Embryonic facial prominence (tissue), 1 donor: ENCODE measurements at regions not wholly inside any gene's neighbourhood (a gene's known extent, or its start where the extent isn't known, plus 50 kb on each side); places are given as distances from the start of the nearest gene placed in this dataset.
"Not testable (repeated sequence)": the region's sequence is repeated elsewhere in the genome, so short reads cannot be mapped to it uniquely, and the experiment has no call there.

ENCODE experiments used
- DNase-seq: peaks from one replicate; pipeline ENCODE4 v3.0.0-alpha.2; 2016; ENCODE audit errors: extremely low spot score

GRCh38 chr21:35473496-35473895, 424.4 kb upstream of the RUNX1 start:
- DNase-seq, result no peak

- no peak for DNase-seq
Observed at GRCh38 chr21:35470522-35470921, 421.4 kb upstream of the RUNX1 start.

- no peak for DNase-seq
Observed at GRCh38 chr21:35469498-35469897, 420.4 kb upstream of the RUNX1 start.

- DNase-seq, result no peak
Observed at GRCh38 chr21:35468991-35469390, 419.9 kb upstream of the RUNX1 start.

- DNase-seq, result no peak
Observed at GRCh38 chr21:35467566-35467965, 418.5 kb upstream of the RUNX1 start.

GRCh38 chr21:35466681-35467080, 417.6 kb upstream of the RUNX1 start:
- DNase-seq, result not testable (repeated sequence)

- no peak for DNase-seq
Observed at GRCh38 chr21:35465741-35466140, 416.6 kb upstream of the RUNX1 start.

GRCh38 chr21:35461700-35462099, 412.6 kb upstream of the RUNX1 start:
- DNase-seq, result no peak

- no peak for DNase-seq
Observed at GRCh38 chr21:35460441-35460840, 411.3 kb upstream of the RUNX1 start.

GRCh38 chr21:35458405-35458804, 409.3 kb upstream of the RUNX1 start:
- no peak for DNase-seq

GRCh38 chr21:35457097-35457804, 408.1 kb upstream of the RUNX1 start:
- no peak for DNase-seq

GRCh38 chr21:35451276-35451675, 402.2 kb upstream of the RUNX1 start:
- DNase-seq, result no peak

GRCh38 chr21:35450830-35451229, 401.7 kb upstream of the RUNX1 start:
- DNase-seq, result no peak

- DNase-seq, result no peak
Observed at GRCh38 chr21:35449846-35450245, 400.7 kb upstream of the RUNX1 start.

GRCh38 chr21:35448876-35449599, 399.9 kb upstream of the RUNX1 start:
- no peak for DNase-seq

- DNase-seq, result no peak
Observed at GRCh38 chr21:35444391-35444790, 395.3 kb upstream of the RUNX1 start.

GRCh38 chr21:35441868-35442582, 392.9 kb upstream of the RUNX1 start:
- DNase-seq, result no peak

- no peak for DNase-seq
Observed at GRCh38 chr21:35438643-35439404, 389.7 kb upstream of the RUNX1 start.

GRCh38 chr21:35437941-35438340, 388.8 kb upstream of the RUNX1 start:
- DNase-seq, result no peak

- DNase-seq, result no peak
Observed at GRCh38 chr21:35436899-35437298, 387.8 kb upstream of the RUNX1 start.

- not testable (repeated sequence) for DNase-seq
Observed at GRCh38 chr21:35432601-35433000, 383.5 kb upstream of the RUNX1 start.

GRCh38 chr21:35430260-35430659, 381.2 kb upstream of the RUNX1 start:
- DNase-seq, result no peak
